ENCODE measurements at regions not wholly inside any gene's neighbourhood (a gene's known extent, or its start where the extent isn't known, plus 50 kb on each side); places are given as distances from the start of the nearest gene placed in this dataset.
"Not testable (repeated sequence)": the region's sequence is repeated elsewhere in the genome, so short reads cannot be mapped to it uniquely, and the experiment has no call there.

- no peaks in the 10 kb centered on the region for H3K36me3 Mint-ChIP-seq (ENCODE audit: low read depth)
- H3K4me3 Mint-ChIP-seq = no peak overlapping the region
- CTCF ChIA-PET = no interaction called here
- H3K9me3 Mint-ChIP-seq = peaks cover 6% of the 10 kb centered on the region
- no peak for DNase-seq
- H3K27ac Mint-ChIP-seq = no peak overlapping the region
- H3K4me1 Mint-ChIP-seq (ENCODE audit: low read depth) = no peaks in the 10 kb centered on the region
- no peaks in the 10 kb centered on the region for H3K27me3 Mint-ChIP-seq (ENCODE audit: low read depth)
- intact Hi-C loops (cut with micrococcal nuclease) = no loop called here
These were observed 163.7 kb upstream of the IGF1 start for GRCh38 chr12:102643879-102644575.

GRCh38 chr12:102642199-102642598, 161.8 kb upstream of the IGF1 start:
- intact Hi-C loops (cut with micrococcal nuclease) = no loop called here
- CTCF ChIA-PET = interaction anchor here (0.5 kb wide), 1 partner anchor 723 kb away, joined by 4 read pairs; no protein-coding TSS in a partner anchor

GRCh38 chr12:102640658-102641057, 160.3 kb upstream of the IGF1 start:
- H3K9me3 Mint-ChIP-seq; DNase-seq; H3K4me3 Mint-ChIP-seq; H3K27me3 Mint-ChIP-seq (ENCODE audit: low read depth); H3K4me1 Mint-ChIP-seq (ENCODE audit: low read depth); H3K36me3 Mint-ChIP-seq (ENCODE audit: low read depth); intact Hi-C loops (cut with micrococcal nuclease); H3K27ac Mint-ChIP-seq: not testable (repeated sequence)
- CTCF ChIA-PET = interaction anchor here (1.6 kb wide), 1 partner anchor 171 kb away, joined by 3 read pairs; no protein-coding TSS in a partner anchor

More at GRCh38 chr12:102642199-102642598, 161.8 kb upstream of the IGF1 start:
- DNase-seq = no peak
- no peaks in the 10 kb centered on the region for H3K4me1 Mint-ChIP-seq (ENCODE audit: low read depth)
- no peaks in the 10 kb centered on the region for H3K36me3 Mint-ChIP-seq (ENCODE audit: low read depth)
- H3K27me3 Mint-ChIP-seq (ENCODE audit: low read depth) = no peaks in the 10 kb centered on the region
- H3K9me3 Mint-ChIP-seq = peaks cover 6% of the 10 kb centered on the region
- H3K4me3 Mint-ChIP-seq = no peak overlapping the region
- no peak overlapping the region for H3K27ac Mint-ChIP-seq

- H3K36me3 Mint-ChIP-seq (ENCODE audit: low read depth) = no peaks in the 10 kb centered on the region
- no peak overlapping the region for H3K4me3 Mint-ChIP-seq
- H3K9me3 Mint-ChIP-seq = peaks cover 6% of the 10 kb centered on the region
- intact Hi-C loops (cut with micrococcal nuclease) = no loop called here
- H3K27ac Mint-ChIP-seq = no peak overlapping the region
- DNase-seq = no peak
- CTCF ChIA-PET = no interaction called here
- no peaks in the 10 kb centered on the region for H3K27me3 Mint-ChIP-seq (ENCODE audit: low read depth)
- H3K4me1 Mint-ChIP-seq (ENCODE audit: low read depth) = no peaks in the 10 kb centered on the region
These were observed 158.4 kb upstream of the IGF1 start for GRCh38 chr12:102638777-102639176.

- H3K4me3 Mint-ChIP-seq = no peak overlapping the region
- no peaks in the 10 kb centered on the region for H3K36me3 Mint-ChIP-seq (ENCODE audit: low read depth)
- H3K27ac Mint-ChIP-seq = no peak overlapping the region
- no peaks in the 10 kb centered on the region for H3K9me3 Mint-ChIP-seq
- no peaks in the 10 kb centered on the region for H3K27me3 Mint-ChIP-seq (ENCODE audit: low read depth)
- H3K4me1 Mint-ChIP-seq (ENCODE audit: low read depth) = no peaks in the 10 kb centered on the region
- DNase-seq = no peak
- intact Hi-C loops (cut with micrococcal nuclease) = no loop called here
- CTCF ChIA-PET = no interaction called here
These were observed 153.7 kb upstream of the IGF1 start for GRCh38 chr12:102633981-102634605.

GRCh38 chr12:102631274-102631673, 150.9 kb upstream of the IGF1 start:
- peaks cover 8% of the 10 kb centered on the region for H3K9me3 Mint-ChIP-seq
- intact Hi-C loops (cut with micrococcal nuclease) = no loop called here
- H3K36me3 Mint-ChIP-seq (ENCODE audit: low read depth) = no peaks in the 10 kb centered on the region
- no peaks in the 10 kb centered on the region for H3K4me1 Mint-ChIP-seq (ENCODE audit: low read depth)
- no peaks in the 10 kb centered on the region for H3K27me3 Mint-ChIP-seq (ENCODE audit: low read depth)
- DNase-seq = no peak
- CTCF ChIA-PET = no interaction called here
- H3K27ac Mint-ChIP-seq = no peak overlapping the region
- H3K4me3 Mint-ChIP-seq = no peak overlapping the region

- H3K27ac Mint-ChIP-seq = no peak overlapping the region
- CTCF ChIA-PET = no interaction called here
- no peaks in the 10 kb centered on the region for H3K4me1 Mint-ChIP-seq (ENCODE audit: low read depth)
- no peak for DNase-seq
- intact Hi-C loops (cut with micrococcal nuclease) = no loop called here
- no peak overlapping the region for H3K4me3 Mint-ChIP-seq
- no peaks in the 10 kb centered on the region for H3K27me3 Mint-ChIP-seq (ENCODE audit: low read depth)
- peaks cover 8% of the 10 kb centered on the region for H3K9me3 Mint-ChIP-seq
- no peaks in the 10 kb centered on the region for H3K36me3 Mint-ChIP-seq (ENCODE audit: low read depth)
These were observed 149.0 kb upstream of the IGF1 start for GRCh38 chr12:102629262-102629888.

GRCh38 chr12:102625819-102626218, 145.5 kb upstream of the IGF1 start:
- intact Hi-C loops (cut with micrococcal nuclease) = no loop called here
- peaks cover 8% of the 10 kb centered on the region for H3K9me3 Mint-ChIP-seq
- CTCF ChIA-PET = no interaction called here
- no peaks in the 10 kb centered on the region for H3K36me3 Mint-ChIP-seq (ENCODE audit: low read depth)
- no peak for DNase-seq
- H3K4me3 Mint-ChIP-seq = no peak overlapping the region
- H3K4me1 Mint-ChIP-seq (ENCODE audit: low read depth) = no peaks in the 10 kb centered on the region
- no peak overlapping the region for H3K27ac Mint-ChIP-seq
- H3K27me3 Mint-ChIP-seq (ENCODE audit: low read depth) = no peaks in the 10 kb centered on the region

- peaks cover 4% of the 10 kb centered on the region for H3K9me3 Mint-ChIP-seq
- CTCF ChIA-PET = no interaction called here
These were observed 142.3 kb upstream of the IGF1 start for GRCh38 chr12:102622618-102623017.

GRCh38 chr12:102618197-102618877, 138.0 kb upstream of the IGF1 start:
- CTCF ChIA-PET = no interaction called here
- no peak overlapping the region for H3K4me3 Mint-ChIP-seq
- H3K9me3 Mint-ChIP-seq = no peaks in the 10 kb centered on the region
- no peaks in the 10 kb centered on the region for H3K27me3 Mint-ChIP-seq (ENCODE audit: low read depth)
- no peaks in the 10 kb centered on the region for H3K36me3 Mint-ChIP-seq (ENCODE audit: low read depth)
- intact Hi-C loops (cut with micrococcal nuclease) = no loop called here
- H3K27ac Mint-ChIP-seq = no peak overlapping the region
- H3K4me1 Mint-ChIP-seq (ENCODE audit: low read depth) = no peaks in the 10 kb centered on the region
- DNase-seq = no peak

More at GRCh38 chr12:102622618-102623017, 142.3 kb upstream of the IGF1 start:
- Mint-ChIP-seq H3K27me3 (ENCODE audit: low read depth) (no peaks in the 10 kb centered on the region), H3K36me3 (ENCODE audit: low read depth) (no peaks in the 10 kb centered on the region), H3K27ac (no peak overlapping the region), H3K4me3 (no peak overlapping the region), H3K4me1 (ENCODE audit: low read depth) (no peaks in the 10 kb centered on the region)
- intact Hi-C loops (cut with micrococcal nuclease) = no loop called here
- DNase-seq = no peak

- no peaks in the 10 kb centered on the region for H3K4me1 Mint-ChIP-seq (ENCODE audit: low read depth)
- no peaks in the 10 kb centered on the region for H3K9me3 Mint-ChIP-seq
- no peak overlapping the region for H3K27ac Mint-ChIP-seq
- DNase-seq = no peak
- no peaks in the 10 kb centered on the region for H3K36me3 Mint-ChIP-seq (ENCODE audit: low read depth)
- no peak overlapping the region for H3K4me3 Mint-ChIP-seq
- CTCF ChIA-PET = no interaction called here
- no peaks in the 10 kb centered on the region for H3K27me3 Mint-ChIP-seq (ENCODE audit: low read depth)
- intact Hi-C loops (cut with micrococcal nuclease) = no loop called here
These were observed 136.3 kb upstream of the IGF1 start for GRCh38 chr12:102616692-102617091.

GRCh38 chr12:102611995-102612394, 131.6 kb upstream of the IGF1 start:
- CTCF ChIA-PET = no interaction called here
- H3K36me3 Mint-ChIP-seq (ENCODE audit: low read depth) = no peaks in the 10 kb centered on the region
- peaks cover 2% of the 10 kb centered on the region for H3K27me3 Mint-ChIP-seq (ENCODE audit: low read depth)
- H3K27ac Mint-ChIP-seq = no peak overlapping the region
- no peak for DNase-seq
- intact Hi-C loops (cut with micrococcal nuclease) = no loop called here
- H3K4me3 Mint-ChIP-seq = no peak overlapping the region
- peaks cover 2% of the 10 kb centered on the region for H3K9me3 Mint-ChIP-seq
- H3K4me1 Mint-ChIP-seq (ENCODE audit: low read depth) = no peaks in the 10 kb centered on the region
